Trophoblast cell (in vitro differentiated cells and primary cell): ENCODE measurements at regions not wholly inside any gene's neighbourhood (a gene's known extent, or its start where the extent isn't known, plus 50 kb on each side); places are given as distances from the start of the nearest gene placed in this dataset.
A peak's percentile ranks its signal among the peaks of the same experiment; 100 is the strongest.

Experiments used
- DNase-seq, 2 donors: peaks; one replicate each; pipeline ENCODE4 v3.0.0-alpha.2; 2016
- H2AFZ ChIP-seq: 2 replicates; pipeline ENCODE4 v1.6.1; 2013; ENCODE audit warnings: low read length, moderate library complexity, mild to moderate bottlenecking; ENCODE audit not compliant: insufficient read depth, poor library complexity
- H2AK5ac ChIP-seq: 2 replicates; pipeline ENCODE4 v1.6.1; 2013; ENCODE audit warnings: mild to moderate bottlenecking, low read length
- H2BK120ac ChIP-seq: 2 replicates; pipeline ENCODE4 v1.6.1; 2013; ENCODE audit warnings: low read length, mild to moderate bottlenecking, moderate library complexity; ENCODE audit not compliant: insufficient read depth, poor library complexity
- H2BK12ac ChIP-seq: 2 replicates; pipeline ENCODE4 v1.6.1; 2013; ENCODE audit warnings: mild to moderate bottlenecking, low read length, moderate library complexity
- H2BK5ac ChIP-seq: 2 replicates; pipeline ENCODE4 v1.6.1; 2013; ENCODE audit warnings: low read length, low read depth, moderate library complexity, mild to moderate bottlenecking; ENCODE audit not compliant: poor library complexity
- H3K14ac ChIP-seq: 2 replicates; pipeline ENCODE4 v1.6.1; 2013; ENCODE audit warnings: mild to moderate bottlenecking, low read length
- H3K18ac ChIP-seq: 2 replicates; pipeline ENCODE4 v1.6.1; 2013; ENCODE audit warnings: mild to moderate bottlenecking, low read length
- H3K23ac ChIP-seq: 2 replicates; pipeline ENCODE4 v1.6.1; 2013; ENCODE audit warnings: low read length
- H3K27ac ChIP-seq: 2 replicates; pipeline ENCODE4 v1.5.1; 2013; ENCODE audit warnings: low read depth, mild to moderate bottlenecking, inconsistent platforms, low read length, moderate library complexity
- H3K27me3 ChIP-seq: 2 replicates; pipeline ENCODE4 v1.6.1; 2013; ENCODE audit warnings: inconsistent platforms, mild to moderate bottlenecking, low read length, moderate library complexity; ENCODE audit not compliant: insufficient read depth
- H3K36me3 ChIP-seq, 2 experiments: 1 replicate in 1 of 2; 2 replicates in 1 of 2; pipeline ENCODE4 v1.6.1; 2013; ENCODE audit warnings: low read length in 2 of 2, mild to moderate bottlenecking in 2 of 2, moderate library complexity in 1 of 2; ENCODE audit not compliant: insufficient read depth in 2 of 2, control insufficient read depth in 1 of 2
- H3K4ac ChIP-seq: 2 replicates; pipeline ENCODE4 v1.6.1; 2013; ENCODE audit warnings: low read depth, mild to moderate bottlenecking, low read length, moderate library complexity
- H3K4me1 ChIP-seq, 2 experiments: 1 replicate in 1 of 2; 2 replicates in 1 of 2; pipeline ENCODE4 v1.6.1; 2013; ENCODE audit warnings: low read length in 2 of 2, mild to moderate bottlenecking in 2 of 2, moderate library complexity in 1 of 2; ENCODE audit not compliant: insufficient read depth in 2 of 2, control insufficient read depth in 1 of 2
- H3K4me2 ChIP-seq: 2 replicates; pipeline ENCODE4 v1.6.1; 2013; ENCODE audit warnings: inconsistent platforms, mild to moderate bottlenecking, low read length, moderate library complexity
- H3K4me3 ChIP-seq: 2 replicates; pipeline ENCODE4 v1.5.1; 2013; ENCODE audit warnings: mild to moderate bottlenecking, low read depth, low read length, inconsistent platforms
- H3K79me1 ChIP-seq: one replicate; pipeline ENCODE4 v1.6.1; 2013; ENCODE audit warnings: low read length
- H3K79me2 ChIP-seq: 2 replicates; pipeline ENCODE4 v1.6.1; 2013; ENCODE audit warnings: low read length, mild to moderate bottlenecking; ENCODE audit not compliant: control insufficient read depth, insufficient read depth, poor library complexity
- H3K9ac ChIP-seq: 2 replicates; pipeline ENCODE4 v1.6.1; 2013; ENCODE audit warnings: mild to moderate bottlenecking, low read length
- H3K9me3 ChIP-seq: 2 replicates; pipeline ENCODE4 v1.6.1; 2013; ENCODE audit warnings: low read depth, mild to moderate bottlenecking, control low read depth, inconsistent platforms, low read length; ENCODE audit not compliant: insufficient read depth
- H4K12ac ChIP-seq: 2 replicates; pipeline ENCODE4 v1.6.1; 2013; ENCODE audit warnings: low read depth, mild to moderate bottlenecking, low read length, moderate library complexity
- H4K8ac ChIP-seq: 2 replicates; pipeline ENCODE4 v1.6.1; 2013; ENCODE audit warnings: low read depth, mild to moderate bottlenecking, low read length, moderate library complexity
- H4K91ac ChIP-seq: one replicate; pipeline ENCODE4 v1.6.1; 2013; ENCODE audit warnings: low read depth, mild to moderate bottlenecking, low read length, moderate library complexity
- WGBS: extraction: QIAGEN DNeasy Blood & Tissue Kit; methylation state at CpG from one replicate; pipeline ENCODE4 v1.1.7; 2013; ENCODE audit warnings: missing lambda C conversion rate; ENCODE audit not compliant: insufficient read length, insufficient coverage; ENCODE audit errors: extremely low coverage; 5-methylcytosine and 5-hydroxymethylcytosine counted together

- no peak overlapping the region for H3K14ac ChIP-seq
- H2AK5ac ChIP-seq = no peak overlapping the region
- H3K79me1 ChIP-seq = no peaks in the 10 kb centered on the region
- H4K91ac ChIP-seq = no peak overlapping the region
- H2AFZ ChIP-seq = no peak overlapping the region
- no peak overlapping the region for H3K18ac ChIP-seq
- no peak overlapping the region for H3K4me2 ChIP-seq
- no peaks in the 10 kb centered on the region for H3K4me1 ChIP-seq
- no peak overlapping the region for H4K12ac ChIP-seq
- H2BK12ac ChIP-seq = no peak overlapping the region
- no peak overlapping the region for H3K23ac ChIP-seq
- no CpG with 5 or more reads among the region's 17 CpGs for WGBS
- H2BK120ac ChIP-seq = no peak overlapping the region
- peaks cover 14% of the 10 kb centered on the region for H3K9me3 ChIP-seq
- no peak overlapping the region for H3K27ac ChIP-seq
- H3K79me2 ChIP-seq = no peaks in the 10 kb centered on the region
- H3K9ac ChIP-seq = no peak overlapping the region
- H3K4ac ChIP-seq = no peak overlapping the region
- DNase-seq = no peak
- H3K4me3 ChIP-seq = peak overlapping the region; percentile 33
- no peaks in the 10 kb centered on the region for H3K27me3 ChIP-seq
- H4K8ac ChIP-seq = no peak overlapping the region
- no peaks in the 10 kb centered on the region for H3K36me3 ChIP-seq
- no peak overlapping the region for H2BK5ac ChIP-seq
These were observed 133.9 kb downstream of the DNAJB6 start for GRCh38 chr7:157470701-157471131.

- Histone ChIP-seq H3K79me1 (no peaks in the 10 kb centered on the region), H3K9me3 (peaks cover 14% of the 10 kb centered on the region), H3K79me2 (no peaks in the 10 kb centered on the region), H3K18ac (no peak overlapping the region), H4K8ac (no peak overlapping the region), H4K12ac (no peak overlapping the region), H3K23ac (no peak overlapping the region), H3K27me3 (no peaks in the 10 kb centered on the region), H3K4me2 (no peak overlapping the region), H3K4ac (no peak overlapping the region), H4K91ac (no peak overlapping the region), H2BK5ac (no peak overlapping the region), H3K27ac (no peak overlapping the region), H2BK12ac (no peak overlapping the region), H3K36me3 (no peaks in the 10 kb centered on the region), H2AFZ (no peak overlapping the region), H2AK5ac (no peak overlapping the region), H2BK120ac (no peak overlapping the region), H3K4me3 (peak overlapping the region; percentile 7), H3K4me1 (no peaks in the 10 kb centered on the region), H3K9ac (no peak overlapping the region), H3K14ac (no peak overlapping the region)
- no CpG with 5 or more reads among the region's 11 CpGs for WGBS
- no peak for DNase-seq
These were observed 134.7 kb downstream of the DNAJB6 start for GRCh38 chr7:157471259-157472125.

GRCh38 chr7:157472311-157473050 is 135.7 kb downstream of the DNAJB6 start:
- Histone ChIP-seq H3K9me3 (peaks cover 16% of the 10 kb centered on the region), H2AFZ (no peak overlapping the region), H3K23ac (no peak overlapping the region), H2BK12ac (no peak overlapping the region), H3K79me1 (no peaks in the 10 kb centered on the region), H3K4me1 (no peaks in the 10 kb centered on the region), H2BK120ac (no peak overlapping the region), H3K36me3 (no peaks in the 10 kb centered on the region), H4K8ac (no peak overlapping the region), H3K9ac (no peak overlapping the region), H3K79me2 (no peaks in the 10 kb centered on the region), H3K4me3 (no peak overlapping the region), H3K27ac (no peak overlapping the region), H4K91ac (no peak overlapping the region), H3K4ac (no peak overlapping the region), H2BK5ac (no peak overlapping the region), H4K12ac (no peak overlapping the region), H3K14ac (no peak overlapping the region), H2AK5ac (no peak overlapping the region), H3K4me2 (no peak overlapping the region), H3K27me3 (no peaks in the 10 kb centered on the region), H3K18ac (no peak overlapping the region)
- peak in 1 of 2 donors; percentile 29 for DNase-seq
- no CpG with 5 or more reads among the region's 10 CpGs for WGBS

- no CpG with 5 or more reads among the region's 4 CpGs for WGBS
- no peak overlapping the region for H3K27ac ChIP-seq
- no peak overlapping the region for H2BK5ac ChIP-seq
- H3K4me3 ChIP-seq = no peak overlapping the region
- no peak overlapping the region for H3K4me2 ChIP-seq
- H2BK12ac ChIP-seq = no peak overlapping the region
- H3K23ac ChIP-seq = no peak overlapping the region
- no peak overlapping the region for H2AFZ ChIP-seq
- no peak overlapping the region for H4K12ac ChIP-seq
- H3K79me1 ChIP-seq = no peaks in the 10 kb centered on the region
- H3K18ac ChIP-seq = no peak overlapping the region
- no peak overlapping the region for H2AK5ac ChIP-seq
- no peak overlapping the region for H4K8ac ChIP-seq
- no peak for DNase-seq
- no peaks in the 10 kb centered on the region for H3K36me3 ChIP-seq
- no peak overlapping the region for H3K14ac ChIP-seq
- H2BK120ac ChIP-seq = no peak overlapping the region
- no peaks in the 10 kb centered on the region for H3K4me1 ChIP-seq
- no peaks in the 10 kb centered on the region for H3K27me3 ChIP-seq
- H4K91ac ChIP-seq = no peak overlapping the region
- no peaks in the 10 kb centered on the region for H3K79me2 ChIP-seq
- no peak overlapping the region for H3K9ac ChIP-seq
- no peak overlapping the region for H3K4ac ChIP-seq
- H3K9me3 ChIP-seq = peaks cover 16% of the 10 kb centered on the region
These were observed 136.3 kb downstream of the DNAJB6 start for GRCh38 chr7:157473051-157473569.
